ENCODE measurements at regions not wholly inside any gene's neighbourhood (a gene's known extent, or its start where the extent isn't known, plus 50 kb on each side); places are given as distances from the start of the nearest gene placed in this dataset.

GRCh38 chr12:47394070-47394469, 311.8 kb downstream of the RPAP3 start:
- no peaks in the 10 kb centered on the region for H3K4me1 ChIP-seq (ENCODE audit: insufficient read depth)
- H3K36me3 ChIP-seq (replicated peaks; ENCODE audit: insufficient read depth, low read depth), result no peaks in the 10 kb centered on the region
- 74% methylated on average over 4 of the region's 4 CpGs for WGBS (ENCODE audit: low lambda C conversion rate, missing lambda C conversion rate)
- no peak for TF ChIP-seq EZH2phosphoT487 (IDR thresholded peaks at IDR 0.05; ENCODE audit: low read depth, severe bottlenecking, unreplicated experiment)
- TF ChIP-seq CTCF (IDR thresholded peaks at IDR 0.05; ENCODE audit: poor library complexity), result no peak
- TF ChIP-seq EZH2 (IDR thresholded peaks at IDR 0.05; ENCODE audit: borderline replicate concordance), result no peak
- no peak overlapping the region for H3K27ac ChIP-seq
- DNase-seq (ENCODE audit: low spot score), result no peak
- no peak overlapping the region for H3K4me2 ChIP-seq
- no peak overlapping the region for H2AFZ ChIP-seq
- H3K9me3 ChIP-seq (ENCODE audit: low read depth), result no peaks in the 10 kb centered on the region
- H3K79me2 ChIP-seq, result no peaks in the 10 kb centered on the region
- H3K4me3 ChIP-seq, result no peak overlapping the region
- no peaks in the 10 kb centered on the region for H4K20me1 ChIP-seq (ENCODE audit: insufficient read depth, poor library complexity, severe bottlenecking)
- no peaks in the 10 kb centered on the region for H3K27me3 ChIP-seq
- no peaks in the 10 kb centered on the region for H3K9me2 ChIP-seq (replicated peaks; ENCODE audit: insufficient read depth)

- H3K4me3 ChIP-seq, result no peak overlapping the region
- no peak for DNase-seq (ENCODE audit: low spot score)
- no peaks in the 10 kb centered on the region for H3K79me2 ChIP-seq
- H4K20me1 ChIP-seq (ENCODE audit: insufficient read depth, poor library complexity, severe bottlenecking), result no peaks in the 10 kb centered on the region
- no peak for TF ChIP-seq EZH2phosphoT487 (IDR thresholded peaks at IDR 0.05; ENCODE audit: low read depth, severe bottlenecking, unreplicated experiment)
- no peak for TF ChIP-seq CTCF (IDR thresholded peaks at IDR 0.05; ENCODE audit: poor library complexity)
- TF ChIP-seq EZH2 (IDR thresholded peaks at IDR 0.05; ENCODE audit: borderline replicate concordance), result no peak
- 80% methylated on average over 4 of the region's 4 CpGs for WGBS (ENCODE audit: low lambda C conversion rate, missing lambda C conversion rate)
- H2AFZ ChIP-seq, result no peak overlapping the region
- no peaks in the 10 kb centered on the region for H3K36me3 ChIP-seq (replicated peaks; ENCODE audit: insufficient read depth, low read depth)
- H3K27ac ChIP-seq, result no peak overlapping the region
- H3K4me1 ChIP-seq (ENCODE audit: insufficient read depth), result no peaks in the 10 kb centered on the region
- H3K4me2 ChIP-seq, result no peak overlapping the region
- H3K9me3 ChIP-seq (ENCODE audit: low read depth), result no peaks in the 10 kb centered on the region
- H3K9me2 ChIP-seq (replicated peaks; ENCODE audit: insufficient read depth), result no peaks in the 10 kb centered on the region
- no peaks in the 10 kb centered on the region for H3K27me3 ChIP-seq
These were observed 312.4 kb downstream of the RPAP3 start for GRCh38 chr12:47393403-47393790.

GRCh38 chr12:47391566-47391965, 311.8 kb upstream of the AMIGO2 start:
- TF ChIP-seq EZH2 (IDR thresholded peaks at IDR 0.05; ENCODE audit: borderline replicate concordance) (no peak), EZH2phosphoT487 (IDR thresholded peaks at IDR 0.05; ENCODE audit: low read depth, severe bottlenecking, unreplicated experiment) (no peak), CTCF (IDR thresholded peaks at IDR 0.05; ENCODE audit: poor library complexity) (no peak)
- Histone ChIP-seq H3K79me2 (no peaks in the 10 kb centered on the region), H3K4me1 (ENCODE audit: insufficient read depth) (no peaks in the 10 kb centered on the region), H3K4me3 (no peak overlapping the region), H3K36me3 (replicated peaks; ENCODE audit: insufficient read depth, low read depth) (no peaks in the 10 kb centered on the region), H3K27ac (no peak overlapping the region), H4K20me1 (ENCODE audit: insufficient read depth, poor library complexity, severe bottlenecking) (no peaks in the 10 kb centered on the region), H3K9me3 (ENCODE audit: low read depth) (no peaks in the 10 kb centered on the region), H3K4me2 (no peak overlapping the region), H2AFZ (no peak overlapping the region), H3K9me2 (replicated peaks; ENCODE audit: insufficient read depth) (no peaks in the 10 kb centered on the region), H3K27me3 (no peaks in the 10 kb centered on the region)
- DNase-seq (ENCODE audit: low spot score), result no peak
- 97% methylated on average over 7 of the region's 7 CpGs for WGBS (ENCODE audit: low lambda C conversion rate, missing lambda C conversion rate)

GRCh38 chr12:47388712-47389111, 309.0 kb upstream of the AMIGO2 start:
- DNase-seq (ENCODE audit: low spot score), result no peak
- no peaks in the 10 kb centered on the region for H3K9me2 ChIP-seq (replicated peaks; ENCODE audit: insufficient read depth)
- H3K27me3 ChIP-seq, result no peaks in the 10 kb centered on the region
- no peak overlapping the region for H3K4me3 ChIP-seq
- TF ChIP-seq CTCF (IDR thresholded peaks at IDR 0.05; ENCODE audit: poor library complexity), result no peak
- no peak overlapping the region for H3K4me2 ChIP-seq
- no peak overlapping the region for H2AFZ ChIP-seq
- H3K27ac ChIP-seq, result no peak overlapping the region
- no peaks in the 10 kb centered on the region for H4K20me1 ChIP-seq (ENCODE audit: insufficient read depth, poor library complexity, severe bottlenecking)
- no peaks in the 10 kb centered on the region for H3K9me3 ChIP-seq (ENCODE audit: low read depth)
- no peaks in the 10 kb centered on the region for H3K36me3 ChIP-seq (replicated peaks; ENCODE audit: insufficient read depth, low read depth)
- H3K4me1 ChIP-seq (ENCODE audit: insufficient read depth), result peaks cover 3% of the 10 kb centered on the region
- no peaks in the 10 kb centered on the region for H3K79me2 ChIP-seq
- WGBS (ENCODE audit: low lambda C conversion rate, missing lambda C conversion rate), result 88% methylated on average over 7 of the region's 7 CpGs
